ENCODE measurements at regions not wholly inside any gene's neighbourhood (a gene's known extent, or its start where the extent isn't known, plus 50 kb on each side); places are given as distances from the start of the nearest gene placed in this dataset.

GRCh38 chr4:107129076-107129475 is 93.0 kb upstream of the DKK2 start:
- WGBS: 37% methylated on average over 2 of the region's 2 CpGs
- H3K4me1 ChIP-seq (replicated peaks): no peaks in the 10 kb centered on the region
- no peak for DNase-seq (ENCODE audit: low spot score)
- TF ChIP-seq, protein P1, sequence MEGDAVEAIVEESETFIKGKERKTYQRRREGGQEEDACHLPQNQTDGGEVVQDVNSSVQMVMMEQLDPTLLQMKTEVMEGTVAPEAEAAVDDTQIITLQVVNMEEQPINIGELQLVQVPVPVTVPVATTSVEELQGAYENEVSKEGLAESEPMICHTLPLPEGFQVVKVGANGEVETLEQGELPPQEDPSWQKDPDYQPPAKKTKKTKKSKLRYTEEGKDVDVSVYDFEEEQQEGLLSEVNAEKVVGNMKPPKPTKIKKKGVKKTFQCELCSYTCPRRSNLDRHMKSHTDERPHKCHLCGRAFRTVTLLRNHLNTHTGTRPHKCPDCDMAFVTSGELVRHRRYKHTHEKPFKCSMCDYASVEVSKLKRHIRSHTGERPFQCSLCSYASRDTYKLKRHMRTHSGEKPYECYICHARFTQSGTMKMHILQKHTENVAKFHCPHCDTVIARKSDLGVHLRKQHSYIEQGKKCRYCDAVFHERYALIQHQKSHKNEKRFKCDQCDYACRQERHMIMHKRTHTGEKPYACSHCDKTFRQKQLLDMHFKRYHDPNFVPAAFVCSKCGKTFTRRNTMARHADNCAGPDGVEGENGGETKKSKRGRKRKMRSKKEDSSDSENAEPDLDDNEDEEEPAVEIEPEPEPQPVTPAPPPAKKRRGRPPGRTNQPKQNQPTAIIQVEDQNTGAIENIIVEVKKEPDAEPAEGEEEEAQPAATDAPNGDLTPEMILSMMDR (IDR thresholded peaks at IDR 0.05): no peak
- TF ChIP-seq POLR2AphosphoS5 (IDR thresholded peaks at IDR 0.05): no peak
- TF ChIP-seq POLR2A (IDR thresholded peaks at IDR 0.05): no peak
- intact Hi-C loops (cut with DNase I): no loop called here
- no peaks in the 10 kb centered on the region for H3K27me3 ChIP-seq (replicated peaks; ENCODE audit: insufficient read depth)
- H3K4me3 ChIP-seq: no peak overlapping the region
- H3K27ac ChIP-seq: no peak overlapping the region
- H3K9me3 ChIP-seq: no peaks in the 10 kb centered on the region
- no peaks in the 10 kb centered on the region for H3K36me3 ChIP-seq

GRCh38 chr4:107128116-107128515 is 92.0 kb upstream of the DKK2 start:
- TF ChIP-seq POLR2AphosphoS5 (IDR thresholded peaks at IDR 0.05) (no peak), POLR2A (IDR thresholded peaks at IDR 0.05) (no peak)
- TF ChIP-seq, protein P1 (IDR thresholded peaks at IDR 0.05): no peak
- WGBS: 75% methylated on average over 2 of the region's 2 CpGs

DNA sequence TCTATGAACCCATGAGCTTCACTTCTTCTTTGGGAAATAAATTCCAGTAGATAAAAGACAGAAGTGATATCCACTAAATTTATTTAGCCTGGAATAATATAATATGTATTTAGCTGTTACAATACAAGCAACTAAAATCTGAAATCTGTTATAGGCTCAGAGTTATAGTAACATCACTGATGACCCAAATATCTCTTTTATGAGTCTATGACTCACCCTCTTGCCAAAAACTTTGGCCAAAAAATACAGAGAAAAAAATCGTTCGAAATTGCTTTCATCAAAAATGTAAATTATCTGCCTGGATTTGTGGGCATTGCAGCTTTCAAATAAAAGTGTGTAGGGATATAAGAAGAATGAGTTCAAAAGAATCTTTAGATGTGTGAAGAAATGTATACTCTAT is 89.4 kb upstream of the DKK2 start:
- WGBS: 35% methylated on average over 2 of the region's 2 CpGs
- H3K36me3 ChIP-seq: no peaks in the 10 kb centered on the region
- TF ChIP-seq POLR2A (IDR thresholded peaks at IDR 0.05): no peak
- TF ChIP-seq, protein P1 (IDR thresholded peaks at IDR 0.05): no peak
- no peak for TF ChIP-seq POLR2AphosphoS5 (IDR thresholded peaks at IDR 0.05)

More at GRCh38 chr4:107128116-107128515, 92.0 kb upstream of the DKK2 start:
- intact Hi-C loops (cut with DNase I): no loop called here
- H3K27ac ChIP-seq: no peak overlapping the region
- H3K9me3 ChIP-seq: no peaks in the 10 kb centered on the region
- no peaks in the 10 kb centered on the region for H3K4me1 ChIP-seq (replicated peaks)
- H3K4me3 ChIP-seq: no peak overlapping the region
- no peak for DNase-seq (ENCODE audit: low spot score)
- no peaks in the 10 kb centered on the region for H3K27me3 ChIP-seq (replicated peaks; ENCODE audit: insufficient read depth)
- H3K36me3 ChIP-seq: no peaks in the 10 kb centered on the region

DNA sequence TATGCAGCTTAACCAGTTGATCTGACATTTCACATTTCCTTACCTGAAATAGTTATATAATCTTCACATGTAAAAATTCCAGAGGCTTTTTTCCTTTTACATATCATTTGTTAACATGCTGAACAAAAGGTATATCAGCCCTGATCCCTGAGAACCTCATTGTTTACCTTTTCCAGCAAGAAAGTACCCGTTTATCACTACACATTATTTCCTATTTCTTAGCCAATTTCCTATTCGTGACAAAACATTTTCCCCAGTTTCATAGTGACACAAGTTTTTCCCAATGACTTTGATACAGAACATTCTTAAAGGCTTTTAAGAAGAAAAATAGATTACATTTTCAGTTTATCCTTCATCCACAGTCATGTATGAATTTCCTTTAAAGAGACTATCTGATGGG is 86.6 kb upstream of the DKK2 start:
- no peaks in the 10 kb centered on the region for H3K4me1 ChIP-seq (replicated peaks)
- no peaks in the 10 kb centered on the region for H3K9me3 ChIP-seq
- no peak overlapping the region for H3K4me3 ChIP-seq
- intact Hi-C loops (cut with DNase I): no loop called here
- H3K36me3 ChIP-seq: no peaks in the 10 kb centered on the region
- DNase-seq (ENCODE audit: low spot score): no peak
- H3K27ac ChIP-seq: no peak overlapping the region
- no peaks in the 10 kb centered on the region for H3K27me3 ChIP-seq (replicated peaks; ENCODE audit: insufficient read depth)
- TF ChIP-seq, protein P1 (IDR thresholded peaks at IDR 0.05): no peak
- TF ChIP-seq POLR2A (IDR thresholded peaks at IDR 0.05) (no peak), POLR2AphosphoS5 (IDR thresholded peaks at IDR 0.05) (no peak)
- WGBS: 36% methylated on average over 2 of the region's 2 CpGs

More for the DNA sequence above, 89.4 kb upstream of the DKK2 start:
- Histone ChIP-seq H3K9me3 (no peaks in the 10 kb centered on the region), H3K27ac (no peak overlapping the region), H3K27me3 (replicated peaks; ENCODE audit: insufficient read depth) (no peaks in the 10 kb centered on the region), H3K4me3 (no peak overlapping the region), H3K4me1 (replicated peaks) (no peaks in the 10 kb centered on the region)
- DNase-seq (ENCODE audit: low spot score): no peak
- intact Hi-C loops (cut with DNase I): no loop called here

DNA sequence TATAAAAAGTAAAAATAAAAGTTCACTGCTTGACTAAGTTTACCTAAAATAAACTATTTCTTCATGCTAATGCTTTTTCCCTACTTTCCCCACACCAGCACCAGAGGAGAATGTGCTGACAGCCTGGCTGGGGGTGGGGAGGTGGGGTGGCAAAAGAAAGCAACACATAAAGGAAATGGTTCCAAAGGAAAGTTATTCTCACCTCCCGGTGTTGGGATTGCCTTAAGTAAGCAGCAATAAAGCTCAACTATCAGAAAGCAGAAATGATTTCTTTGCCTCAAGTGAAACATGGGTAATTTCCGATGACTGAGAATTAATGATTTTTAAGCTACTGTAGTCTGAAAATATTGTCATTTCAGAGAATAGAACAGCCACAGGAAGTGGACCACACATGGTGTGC is 84.5 kb upstream of the DKK2 start:
- no peaks in the 10 kb centered on the region for H3K4me1 ChIP-seq (replicated peaks)
- no peaks in the 10 kb centered on the region for H3K9me3 ChIP-seq
- no peaks in the 10 kb centered on the region for H3K36me3 ChIP-seq
- no peak overlapping the region for H3K4me3 ChIP-seq
- intact Hi-C loops (cut with DNase I): no loop called here
- H3K27me3 ChIP-seq (replicated peaks; ENCODE audit: insufficient read depth): no peaks in the 10 kb centered on the region
- no peak overlapping the region for H3K27ac ChIP-seq
- no peak for DNase-seq (ENCODE audit: low spot score)
- WGBS: 32% methylated on average over 2 of the region's 2 CpGs
- TF ChIP-seq POLR2A (IDR thresholded peaks at IDR 0.05): no peak
- TF ChIP-seq, protein P1 (IDR thresholded peaks at IDR 0.05): no peak
- no peak for TF ChIP-seq POLR2AphosphoS5 (IDR thresholded peaks at IDR 0.05)

Data from prostate gland (tissue), 2 donors.